ENCODE measurements at regions not wholly inside any gene's neighbourhood (a gene's known extent, or its start where the extent isn't known, plus 50 kb on each side); places are given as distances from the start of the nearest gene placed in this dataset.

- DNase-seq, result no peak
These were observed 322.5 kb upstream of the CPXCR1 start for GRCh38 chrX:88424541-88424940.

DNA sequence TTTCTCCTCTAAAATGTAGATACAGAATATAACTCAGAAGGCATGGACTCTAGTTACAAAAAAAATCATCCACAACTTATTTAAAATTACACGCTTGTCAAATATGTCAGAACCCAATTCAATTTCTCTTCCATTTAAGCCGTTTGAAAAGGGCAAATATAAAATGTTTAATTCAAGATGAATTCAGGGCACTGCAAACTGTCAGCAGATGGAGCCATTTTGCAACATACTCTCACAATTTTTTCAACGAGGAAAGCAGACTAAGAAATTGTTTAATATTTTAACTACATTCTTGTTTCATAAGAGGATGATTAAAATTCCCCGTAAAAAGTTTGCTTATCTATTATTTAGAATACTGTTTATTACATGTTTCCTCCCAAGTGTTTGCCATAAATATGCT, 321.3 kb upstream of the CPXCR1 start:
- DNase-seq, result no peak

- DNase-seq, result no peak
These were observed 309.5 kb upstream of the CPXCR1 start for GRCh38 chrX:88437563-88437962.

DNA sequence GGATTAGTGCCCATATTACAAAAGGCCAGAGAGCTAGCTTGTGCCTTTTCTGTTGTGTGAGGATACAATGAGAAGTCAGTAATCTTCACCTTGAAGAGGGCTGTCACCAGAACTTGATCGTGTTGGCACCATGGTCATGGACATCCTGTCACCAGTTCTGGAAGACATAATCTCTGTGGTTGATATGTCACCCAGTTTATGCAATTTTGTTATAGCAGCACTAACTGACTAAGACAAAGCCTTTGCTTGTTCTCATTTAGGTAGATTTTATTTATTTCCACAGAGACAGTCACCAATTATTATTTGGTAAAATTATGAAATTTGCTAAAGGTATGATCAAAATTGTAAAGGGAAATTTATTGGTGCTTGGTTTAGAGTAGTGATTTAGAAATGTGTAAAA, 308.8 kb upstream of the CPXCR1 start:
- DNase-seq, result no peak

DNA sequence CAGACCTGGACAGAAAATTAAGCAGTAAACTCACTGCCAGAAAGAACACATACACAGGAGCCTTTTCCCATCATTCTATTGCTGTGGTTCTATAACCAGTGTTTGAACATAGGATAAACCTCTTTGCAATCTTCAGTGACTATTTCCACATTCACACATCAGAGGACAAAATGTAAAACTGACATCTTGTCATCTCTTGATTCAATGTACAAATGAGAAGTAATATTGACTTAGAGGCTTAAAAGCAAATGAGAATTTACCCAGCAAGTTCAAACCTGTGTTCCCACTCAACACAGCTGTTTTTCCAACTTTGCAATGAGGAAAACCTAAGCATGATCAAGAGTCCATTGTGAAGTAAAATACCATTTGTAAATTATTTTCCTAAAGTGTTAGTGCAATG, 307.1 kb upstream of the CPXCR1 start:
- DNase-seq, result no peak
